COR-L47 (cell line): ENCODE measurements at regions not wholly inside any gene's neighbourhood (a gene's known extent, or its start where the extent isn't known, plus 50 kb on each side); places are given as distances from the start of the nearest gene placed in this dataset.

Source experiments
- DNase-seq: peaks from one replicate; lab custom pipeline; 2025; lab: John Stamatoyannopoulos, UW

DNA sequence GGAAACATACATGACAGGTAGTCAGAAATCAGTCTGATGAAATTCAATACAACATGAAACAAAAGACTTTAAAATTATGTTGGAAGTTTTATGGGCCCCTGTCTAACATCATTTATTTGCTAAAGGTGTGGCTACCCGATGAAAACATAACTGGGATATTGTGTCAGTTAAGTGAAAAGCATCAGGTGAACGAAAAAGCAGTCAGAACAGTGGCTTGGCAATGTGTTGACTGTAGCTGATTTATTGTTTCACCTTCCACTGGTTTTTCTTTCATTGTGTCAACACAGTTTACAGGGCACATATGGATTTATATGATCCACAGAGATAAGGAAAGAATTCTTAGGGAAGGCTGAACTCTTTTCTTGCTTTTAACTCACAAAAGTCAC is 429.6 kb upstream of the ZNF608 start:
- DNase-seq, result no peak

DNA sequence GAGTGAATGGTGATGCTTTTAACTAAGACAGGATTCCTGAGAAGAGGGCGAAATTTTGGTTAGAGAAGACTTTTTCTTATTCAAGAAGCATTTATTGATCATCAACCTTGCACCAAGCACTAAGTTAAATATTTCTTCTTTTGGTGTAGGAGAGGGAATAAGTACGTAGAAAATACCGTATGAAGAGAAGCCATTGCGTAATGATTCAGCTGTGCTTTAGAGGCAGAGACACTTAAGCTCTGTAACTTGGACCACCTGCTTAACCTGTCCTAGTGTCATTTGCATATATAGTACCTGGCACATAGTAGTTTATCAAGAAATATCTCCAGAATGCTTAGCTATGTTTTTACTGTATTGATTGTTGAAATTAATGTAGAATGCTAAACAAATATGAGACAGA is 430.9 kb upstream of the ZNF608 start:
- no peak for DNase-seq

DNA sequence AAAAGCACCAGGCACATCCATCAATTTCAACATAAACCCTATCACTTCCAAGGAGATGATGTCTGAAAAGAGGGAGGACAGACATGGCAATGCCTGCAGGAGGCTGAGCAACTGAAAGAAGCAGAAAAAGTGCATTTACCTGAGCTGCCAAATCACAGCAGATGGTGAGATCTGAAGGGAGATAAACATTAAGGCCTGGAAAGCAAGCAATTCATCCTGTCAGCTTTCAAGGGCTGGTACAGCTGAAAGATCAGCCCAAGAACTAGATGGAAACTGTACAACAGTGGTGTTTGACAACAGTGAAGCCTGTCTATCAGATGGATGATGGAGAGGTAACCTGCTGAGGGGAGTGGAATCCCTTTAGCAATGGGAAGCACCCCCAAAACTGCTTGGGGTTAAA is 433.2 kb upstream of the ZNF608 start:
- DNase-seq, result no peak

DNA sequence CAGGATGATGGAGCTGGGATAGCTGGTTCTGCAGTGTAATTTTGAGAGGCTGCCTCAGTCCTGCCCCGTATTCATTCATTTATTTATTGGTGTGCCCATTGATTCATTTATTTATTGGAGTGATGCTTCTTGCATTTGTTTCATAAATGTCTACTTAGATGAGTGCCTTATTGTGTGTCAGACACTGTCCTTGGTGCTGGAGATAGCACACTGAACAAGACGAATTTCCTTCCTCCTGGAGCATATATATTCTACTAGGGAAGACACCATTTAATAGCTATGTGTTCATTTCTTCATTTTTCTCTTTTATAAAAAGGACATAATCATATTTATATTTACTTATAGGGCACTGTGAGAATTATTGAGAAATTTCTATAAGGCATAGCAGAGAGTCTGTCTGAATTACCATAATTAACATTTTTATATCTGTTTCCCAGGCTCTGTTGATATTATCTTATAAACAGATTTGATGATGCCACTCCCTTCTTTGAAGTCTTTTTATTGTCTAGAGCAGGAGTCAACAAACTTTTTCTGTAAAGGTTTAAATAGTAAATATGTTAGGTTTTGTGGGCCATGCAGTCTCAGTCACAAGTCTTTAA is 433.9 kb upstream of the ZNF608 start:
- DNase-seq, result no peak

DNA sequence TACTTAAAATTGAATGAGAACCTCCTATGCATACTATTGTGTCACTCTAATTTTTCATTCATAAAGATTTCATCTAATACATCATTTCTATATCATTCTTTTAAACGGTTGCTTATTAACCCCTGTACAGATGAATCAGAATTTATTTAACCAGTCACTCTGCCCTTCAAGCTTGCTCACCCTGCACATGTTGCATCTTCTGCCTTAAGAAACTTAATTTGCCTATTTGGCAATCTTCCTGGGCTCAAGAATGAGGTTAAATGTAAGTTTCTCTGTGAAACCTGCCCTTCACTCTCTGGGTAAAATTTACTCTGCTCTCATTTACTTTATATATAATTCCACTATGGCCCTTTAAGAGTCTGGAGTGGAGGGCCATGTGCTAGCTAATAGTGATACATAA is 434.7 kb upstream of the ZNF608 start:
- DNase-seq, result no peak

DNA sequence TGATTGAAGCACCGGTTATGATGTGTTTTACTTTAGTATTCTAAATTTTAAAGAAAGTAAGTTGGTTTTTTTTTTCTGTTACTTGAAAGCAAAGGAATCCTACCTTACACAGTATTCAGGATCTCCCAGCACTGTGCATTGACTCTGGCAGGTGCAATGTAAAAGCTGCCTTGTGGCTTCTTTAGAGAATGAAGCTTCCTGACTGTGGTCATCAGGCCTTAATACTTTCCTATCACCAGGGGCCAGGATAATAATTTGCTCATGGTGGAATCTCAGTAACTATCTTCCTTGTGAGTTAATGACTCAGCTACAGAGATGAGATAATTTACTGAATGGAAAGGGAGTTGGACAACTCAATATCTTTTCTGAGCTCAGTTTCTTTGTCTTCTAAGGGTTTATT is 435.5 kb upstream of the ZNF608 start:
- no peak for DNase-seq

DNA sequence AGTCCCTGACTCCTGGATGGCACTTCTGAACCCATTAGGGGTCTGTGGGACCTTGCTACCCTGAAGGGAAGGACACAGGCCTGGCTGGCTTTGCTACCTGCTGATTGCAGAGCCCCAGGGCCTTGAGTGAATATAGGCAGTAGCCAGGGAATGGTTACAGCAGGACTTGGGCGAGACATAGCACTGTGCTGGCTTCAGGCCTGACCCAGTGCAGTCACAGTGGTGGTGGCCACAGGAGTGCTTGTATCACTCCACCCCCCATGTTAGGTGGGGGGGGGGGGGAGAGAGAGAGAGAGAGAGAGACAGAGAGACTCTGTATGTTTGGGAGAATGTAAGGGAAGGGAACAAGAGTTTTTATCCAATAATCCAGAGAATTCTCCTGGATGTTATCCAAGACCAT is 439.3 kb upstream of the ZNF608 start:
- DNase-seq, result no peak

DNA sequence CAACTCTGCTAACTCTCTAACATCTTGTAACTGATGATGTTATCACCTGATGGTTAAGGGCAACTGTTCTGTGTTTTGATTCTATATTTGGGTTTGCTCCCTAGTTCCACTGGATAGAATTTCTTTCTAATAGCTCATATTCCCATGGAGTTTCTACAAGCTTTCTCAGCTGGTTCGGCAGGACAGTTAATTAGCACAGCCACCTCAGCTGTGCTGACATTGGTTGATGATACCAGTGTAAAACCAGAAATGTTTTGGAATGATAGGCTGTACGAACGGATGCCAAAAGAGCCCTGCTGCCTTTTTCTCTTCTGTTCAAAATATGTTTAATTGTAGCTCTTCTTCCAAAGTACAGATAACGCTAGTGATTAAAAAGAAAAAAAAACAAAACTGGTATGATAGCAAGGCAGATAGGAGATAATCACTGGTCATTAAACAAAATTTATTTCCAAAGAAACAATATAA is 440.5 kb upstream of the ZNF608 start:
- peak; percentile 6 for DNase-seq

DNA sequence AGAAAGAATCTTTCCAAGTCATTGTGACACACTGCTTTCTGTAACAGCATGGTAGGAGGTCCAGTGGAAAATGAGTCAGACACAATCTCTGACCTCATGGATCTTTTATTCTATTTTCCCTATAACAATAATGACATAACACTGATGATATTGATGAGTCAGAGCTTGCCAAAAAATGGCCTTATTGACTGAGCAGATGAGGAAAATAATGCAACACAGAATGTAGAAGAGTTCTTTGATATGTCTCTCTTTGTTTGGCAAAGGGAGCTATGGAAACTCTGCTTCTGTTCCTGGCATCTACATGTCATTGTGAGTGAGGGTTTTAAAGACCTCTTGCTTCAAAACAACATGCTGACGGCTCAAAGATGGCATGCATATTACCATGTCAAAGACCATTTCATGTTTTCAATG is 443.1 kb upstream of the ZNF608 start:
- DNase-seq, result no peak

DNA sequence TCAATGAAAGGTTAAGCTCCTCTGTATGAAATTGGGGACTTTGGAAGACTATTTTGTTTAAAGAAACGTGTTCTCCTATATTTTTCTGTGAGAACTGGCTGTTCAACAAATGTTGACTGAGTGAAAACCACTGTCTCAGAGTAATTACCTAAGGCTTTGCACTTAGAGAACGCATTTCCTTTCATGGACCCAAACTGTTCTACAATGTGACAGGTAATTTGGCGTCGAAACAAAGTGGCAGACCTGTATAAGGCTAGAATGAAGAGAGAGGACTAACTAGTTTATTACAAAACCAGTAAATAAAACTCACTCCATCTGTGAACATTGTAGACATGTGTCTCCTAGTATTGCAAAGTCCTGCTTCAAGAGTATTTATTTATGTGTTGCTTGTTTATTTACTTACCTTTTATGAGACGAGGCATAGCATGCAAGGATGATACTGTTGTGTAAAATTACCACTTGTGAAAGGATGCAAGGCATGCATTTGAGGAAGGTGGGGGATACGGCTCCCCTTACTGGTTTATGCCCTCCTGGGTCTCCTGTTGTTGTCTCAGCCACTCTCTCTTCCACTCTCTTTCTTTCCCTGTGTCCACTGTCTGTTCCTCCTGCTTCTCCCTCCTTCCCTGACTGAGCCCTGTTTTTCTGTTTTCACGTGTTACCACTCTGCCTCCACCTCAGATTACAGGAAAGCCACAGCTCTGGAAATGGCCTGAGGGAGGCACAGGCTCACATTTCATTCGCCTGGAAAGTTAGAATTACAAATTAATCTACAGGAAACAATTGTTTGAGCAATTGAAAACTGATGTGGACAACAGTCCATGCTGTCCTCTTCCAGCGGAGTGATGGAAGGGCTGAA is 444.0 kb upstream of the ZNF608 start:
- DNase-seq, result no peak

DNA sequence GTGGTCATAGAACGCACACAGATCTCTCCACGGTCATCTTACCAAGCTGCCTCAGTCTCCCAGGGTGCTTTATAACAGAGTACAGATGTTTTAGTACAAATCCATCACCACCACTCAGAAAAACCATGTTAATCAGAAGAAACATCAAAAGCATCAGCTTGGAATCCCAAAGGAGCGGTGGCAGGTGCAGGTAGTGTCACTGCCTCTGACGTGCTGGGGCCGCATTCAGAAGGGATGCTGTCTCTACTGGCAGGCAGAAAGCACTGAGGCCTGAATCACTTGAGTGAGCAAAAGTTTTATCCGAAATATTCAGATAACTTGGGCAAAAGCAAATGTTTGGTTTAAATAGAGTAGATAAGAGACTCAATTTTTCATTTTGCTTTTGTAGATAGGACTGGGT is 448.4 kb upstream of the ZNF608 start:
- DNase-seq, result no peak

DNA sequence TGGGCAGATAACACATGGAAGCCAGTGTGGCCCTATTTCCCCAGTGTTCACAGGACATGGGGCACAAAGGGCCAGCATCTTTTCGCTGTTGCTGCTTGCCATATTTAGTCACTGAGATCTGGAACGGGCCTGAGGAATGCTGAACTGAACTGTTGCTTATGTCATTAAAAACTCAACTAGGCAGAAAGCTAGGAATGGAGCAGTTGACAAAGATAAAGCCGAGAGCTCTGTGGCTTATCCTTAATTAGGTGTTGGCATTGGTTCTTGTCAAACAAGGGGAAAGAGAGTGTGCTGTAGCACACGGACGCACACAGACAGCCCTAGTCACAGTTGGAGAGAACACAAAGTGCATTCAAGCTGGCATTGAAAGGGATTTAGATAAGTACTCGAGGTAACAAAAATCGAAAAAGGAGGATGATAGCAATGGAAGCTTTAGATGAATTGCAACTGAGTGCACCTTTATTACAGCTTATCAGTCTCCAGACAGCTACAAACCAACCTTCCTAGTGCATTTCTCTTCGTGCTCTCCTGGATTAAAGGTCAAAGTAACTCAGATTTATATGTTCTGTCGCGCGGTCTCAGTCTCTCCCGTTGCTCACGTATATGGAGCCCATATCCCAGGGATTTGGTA is 450.2 kb upstream of the ZNF608 start:
- peak; percentile 60 for DNase-seq

DNA sequence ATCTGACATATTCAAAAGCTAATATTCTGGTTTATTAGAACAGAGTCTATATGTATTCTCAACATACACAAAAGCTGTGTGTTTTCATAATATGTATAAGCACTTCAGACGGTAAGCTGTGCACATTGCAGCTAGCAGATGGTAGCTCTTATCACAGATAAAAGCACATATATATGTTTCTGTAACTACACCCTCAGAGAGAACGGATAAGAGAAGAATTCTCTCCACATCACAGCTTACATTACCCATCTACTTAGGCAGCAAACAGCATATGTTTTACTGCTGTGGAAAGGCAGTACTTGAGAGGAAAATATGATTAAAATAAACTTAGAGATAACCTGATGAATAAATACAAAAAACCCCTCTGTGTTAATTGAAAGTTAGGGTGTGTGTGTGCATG is 450.9 kb upstream of the ZNF608 start:
- DNase-seq, result no peak

DNA sequence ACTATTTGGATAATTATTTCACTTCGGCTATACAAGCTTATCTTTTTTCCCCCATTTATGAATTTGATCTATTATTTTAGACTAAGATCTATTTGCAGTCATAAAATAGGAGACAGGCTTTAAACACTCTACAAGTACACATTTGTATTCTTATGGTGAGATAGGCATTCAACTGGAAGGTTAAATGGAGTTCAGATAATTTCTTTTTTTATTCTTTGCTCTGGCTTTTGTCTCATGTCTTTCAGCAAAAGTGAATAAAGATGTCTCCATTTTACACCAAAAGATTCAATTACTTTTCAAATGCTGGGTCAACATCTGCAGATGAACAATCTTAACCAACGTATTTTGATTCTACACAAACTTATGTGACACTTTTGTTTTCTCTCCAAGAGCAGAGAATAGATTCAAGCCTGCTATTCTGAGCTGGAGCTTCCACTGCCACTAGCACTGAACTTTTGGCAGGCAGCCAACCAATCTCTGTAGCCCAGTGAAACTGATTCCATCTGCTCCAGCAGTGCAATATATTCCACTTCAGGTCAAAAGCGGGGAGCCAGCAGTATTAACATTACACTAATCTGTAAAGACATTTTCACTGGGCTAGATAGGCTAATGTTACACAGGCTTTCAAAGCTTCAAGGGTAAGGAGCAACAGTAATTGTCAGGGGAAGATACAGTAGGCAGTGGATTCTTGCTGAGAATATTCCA is 452.0 kb upstream of the ZNF608 start:
- peak; percentile 94 for DNase-seq

DNA sequence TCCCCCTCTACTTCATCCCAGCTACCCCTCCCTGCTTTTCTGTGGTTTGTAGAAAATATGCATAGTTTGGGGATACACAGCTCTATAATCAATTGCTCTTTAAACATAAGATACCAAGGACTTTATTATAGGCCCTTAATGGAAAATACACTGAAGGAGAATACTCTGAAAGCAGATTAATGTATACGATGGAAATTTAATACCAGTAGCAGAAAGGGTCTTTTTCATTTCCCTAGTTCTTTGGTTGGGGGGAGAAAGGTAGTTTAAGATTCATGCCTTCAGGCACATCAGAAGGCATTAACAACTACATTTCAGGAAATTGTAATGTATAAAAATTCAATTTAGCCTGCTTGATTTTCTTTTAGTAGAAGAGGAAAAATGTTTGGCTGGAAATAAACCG is 452.9 kb upstream of the ZNF608 start:
- no peak for DNase-seq

DNA sequence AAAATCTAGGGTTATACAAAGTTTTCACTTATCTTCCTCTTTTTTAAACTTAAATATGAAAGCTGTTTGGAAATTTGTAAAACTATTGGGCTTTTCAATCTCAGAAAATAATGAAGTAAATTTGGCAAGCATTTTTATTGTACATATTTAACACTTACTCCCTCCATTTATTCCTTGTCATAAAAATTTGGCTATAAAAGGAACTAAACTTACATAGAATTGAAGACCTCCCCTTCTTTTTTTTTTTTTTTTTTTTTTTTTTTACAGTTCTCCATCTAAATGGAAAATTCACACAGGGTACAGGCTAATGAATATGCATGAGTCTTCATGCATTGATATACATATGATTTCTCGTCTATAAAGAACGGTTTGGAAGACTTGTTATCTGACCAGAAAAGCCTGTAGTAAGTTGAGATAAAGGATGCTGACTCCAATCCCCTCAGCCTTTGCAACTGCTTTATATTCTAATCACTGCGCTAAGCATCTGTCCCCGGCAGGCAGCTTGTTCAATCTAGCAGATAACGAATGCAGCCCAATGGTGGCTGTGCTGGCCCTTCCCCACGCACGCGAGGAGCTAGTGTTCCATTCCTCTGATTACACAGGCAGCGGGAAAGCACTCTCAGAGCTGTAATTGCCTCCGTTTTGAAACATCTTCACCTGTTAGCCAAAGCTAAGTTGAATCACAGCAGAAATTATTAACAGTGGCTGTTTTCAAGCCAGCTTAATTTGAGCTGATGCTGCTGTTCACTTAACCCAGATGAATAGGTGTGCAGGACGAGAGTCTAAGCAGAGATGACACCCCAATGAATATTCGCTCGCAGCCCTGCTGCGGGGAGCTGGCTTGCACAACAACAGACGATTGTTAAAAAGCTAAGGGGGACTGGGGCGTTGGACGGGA is 453.8 kb upstream of the ZNF608 start:
- peak; percentile 51 for DNase-seq

DNA sequence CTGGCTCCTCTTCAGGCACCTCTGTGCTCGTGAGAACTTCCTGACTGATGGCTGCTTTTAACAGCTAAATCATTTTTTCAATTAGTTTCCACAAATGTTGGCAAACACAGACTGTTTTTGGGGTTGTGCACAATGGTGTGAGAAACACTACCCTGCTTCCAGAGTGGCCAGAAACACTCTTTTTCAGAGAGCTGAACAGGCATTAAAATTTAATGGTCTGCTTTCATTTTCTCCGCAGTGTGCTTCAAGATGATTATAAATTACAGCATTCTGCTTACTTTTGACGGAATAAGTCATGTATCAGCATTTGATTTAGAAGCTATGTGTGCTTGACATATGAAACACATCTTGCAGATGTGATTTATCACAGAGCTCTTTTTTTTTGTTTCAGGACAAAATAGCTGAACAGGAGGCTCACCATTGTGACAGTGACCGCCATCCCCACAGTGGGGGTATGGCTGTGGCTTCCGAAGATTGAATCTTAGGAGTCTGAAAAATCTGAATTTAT is 454.5 kb upstream of the ZNF608 start:
- DNase-seq, result no peak

DNA sequence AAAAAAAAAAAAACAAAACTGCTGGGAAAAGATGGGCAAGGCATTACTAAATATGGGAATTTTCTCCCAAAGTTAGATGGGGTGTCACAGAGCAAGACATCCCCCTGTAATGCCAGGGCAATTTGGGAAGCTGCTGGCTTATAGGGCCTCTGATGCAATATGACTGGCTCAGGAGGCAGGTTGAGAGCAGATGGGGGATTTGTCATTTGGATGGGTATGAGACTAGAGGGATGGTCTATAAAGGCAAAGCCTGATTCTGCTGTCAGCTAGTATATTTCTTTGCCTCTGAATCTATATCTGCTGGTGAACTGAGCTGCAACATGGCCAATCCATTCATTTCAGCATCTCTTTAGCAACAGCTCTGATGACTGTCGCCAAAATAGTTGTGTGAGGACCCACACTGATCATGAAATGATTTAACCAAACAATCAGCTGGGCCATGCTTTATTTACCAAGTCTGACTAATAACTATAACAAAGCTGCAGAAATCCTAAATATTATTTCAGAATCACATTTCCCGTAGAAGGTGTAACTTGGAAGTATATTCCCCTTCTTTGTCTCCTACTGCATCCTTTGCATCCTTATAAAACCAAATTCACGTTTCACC is 455.1 kb upstream of the ZNF608 start:
- no peak for DNase-seq

DNA sequence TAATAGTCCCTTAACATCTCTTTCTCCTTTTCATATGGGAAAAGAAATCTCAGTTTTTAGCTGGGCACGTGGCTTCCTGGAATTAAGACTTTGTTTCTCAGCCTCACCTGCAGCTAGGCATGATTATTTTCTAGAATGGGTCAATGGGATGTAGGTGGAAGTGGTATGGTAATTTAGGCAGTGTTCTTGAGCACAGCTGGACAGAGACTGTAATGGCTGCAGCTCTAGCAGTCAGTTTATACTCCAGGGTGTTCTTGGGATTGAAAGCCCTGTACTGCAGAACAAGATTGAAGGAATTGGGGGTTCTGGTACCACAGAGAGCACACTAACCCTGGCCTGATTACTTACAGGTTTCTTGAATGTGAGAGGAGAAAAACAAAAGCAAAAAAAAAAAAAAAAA is 455.9 kb upstream of the ZNF608 start:
- no peak for DNase-seq

DNA sequence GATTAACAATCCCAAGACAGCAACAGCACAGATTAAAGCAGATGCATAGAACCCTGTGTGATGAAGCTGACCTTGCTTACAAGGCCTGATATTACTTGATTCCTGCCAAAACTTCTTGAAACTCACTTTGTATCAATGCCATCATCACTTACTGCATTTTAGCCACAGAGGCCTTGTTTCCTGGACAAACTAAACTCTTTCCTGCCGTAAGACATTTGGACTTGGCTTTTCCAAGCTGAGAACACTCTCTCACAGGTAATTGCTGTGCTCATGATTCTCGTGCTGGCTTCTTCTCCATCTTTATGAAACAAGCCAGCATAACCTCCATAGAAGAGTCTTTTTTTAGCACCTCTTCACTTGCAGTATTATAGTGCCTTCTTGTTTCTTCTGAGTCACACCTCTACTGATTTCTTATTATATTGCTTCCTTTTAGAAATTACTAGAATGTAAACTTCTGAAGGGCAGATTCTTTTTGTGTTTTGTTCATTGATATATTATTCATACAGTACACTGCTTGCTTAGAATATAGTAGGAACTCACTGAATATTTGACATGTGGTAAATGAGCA is 456.5 kb upstream of the ZNF608 start:
- no peak for DNase-seq

DNA sequence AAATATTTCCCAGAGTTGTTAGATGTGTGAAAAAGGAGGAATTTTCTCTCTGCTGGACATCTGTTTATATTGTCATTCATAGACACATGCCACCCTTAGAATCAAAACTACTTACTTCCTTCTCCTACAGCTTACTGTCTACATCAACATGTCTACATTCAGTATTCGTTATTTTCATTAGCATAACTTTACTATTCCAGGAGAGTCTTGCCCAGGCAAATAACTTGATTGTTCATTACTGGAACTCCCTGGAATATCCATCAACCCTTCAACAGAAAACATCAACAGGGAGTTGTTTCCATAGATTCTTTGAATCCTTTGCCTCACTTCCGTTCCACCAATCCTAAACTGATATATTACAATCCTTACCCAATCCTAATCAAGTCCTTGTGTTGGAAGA is 457.5 kb upstream of the ZNF608 start:
- DNase-seq, result no peak
